ENCODE measurements at regions not wholly inside any gene's neighbourhood (a gene's known extent, or its start where the extent isn't known, plus 50 kb on each side); places are given as distances from the start of the nearest gene placed in this dataset.

DNA sequence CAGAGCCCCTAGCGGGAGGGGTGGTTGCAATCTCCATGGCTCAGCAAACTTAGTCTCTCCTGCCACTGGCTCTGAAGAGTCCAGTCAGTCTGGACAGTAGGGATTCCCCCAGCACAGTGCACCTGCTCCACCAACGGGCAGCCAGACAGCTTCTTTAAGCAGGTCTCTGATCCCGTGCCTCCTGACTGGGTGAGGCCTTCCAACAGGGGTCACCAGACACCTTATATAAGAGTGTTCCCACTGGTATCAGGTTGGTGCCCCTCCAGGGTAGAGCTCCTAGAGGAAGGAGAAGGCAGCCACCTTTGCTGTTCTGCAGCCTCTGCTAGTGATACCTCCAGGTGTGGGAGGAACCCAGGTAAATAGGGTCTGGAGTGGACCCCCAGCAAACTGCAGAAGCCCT, 1393.4 kb downstream of the STIM2 start:
- no peak overlapping the region for H3K27ac ChIP-seq (replicated peaks)
- H3K27me3 ChIP-seq (ENCODE audit: insufficient read depth, poor library complexity, severe bottlenecking): no peaks in the 10 kb centered on the region
- no peak for DNase-seq (ENCODE audit: low read depth in 1 of 2, low spot score in 1 of 2)
- no peak overlapping the region for H3K4me3 ChIP-seq (replicated peaks; ENCODE audit: insufficient read depth, low read length)
- TF ChIP-seq GABPA (IDR thresholded peaks at IDR 0.05; ENCODE audit: low read depth) (no peak), CTCF (IDR thresholded peaks at IDR 0.05; ENCODE audit: insufficient read depth, low read length) (no peak), POLR2AphosphoS5 (IDR thresholded peaks at IDR 0.05; ENCODE audit: low read depth) (no peak), REST (IDR thresholded peaks at IDR 0.05; ENCODE audit: insufficient replicate concordance, low read depth) (no peak), SPI1 (IDR thresholded peaks at IDR 0.05; ENCODE audit: borderline replicate concordance, low read depth) (no peak)

GRCh38 chr4:28256295-28256694, 1395.7 kb downstream of the STIM2 start:
- no peak for DNase-seq (ENCODE audit: low read depth in 1 of 2, low spot score in 1 of 2)
- Histone ChIP-seq H3K27me3 (ENCODE audit: insufficient read depth, poor library complexity, severe bottlenecking) (no peaks in the 10 kb centered on the region), H3K4me3 (replicated peaks; ENCODE audit: insufficient read depth, low read length) (no peak overlapping the region), H3K27ac (replicated peaks) (no peak overlapping the region)
- no peak for TF ChIP-seq GABPA (IDR thresholded peaks at IDR 0.05; ENCODE audit: low read depth)
- no peak for TF ChIP-seq SPI1 (IDR thresholded peaks at IDR 0.05; ENCODE audit: borderline replicate concordance, low read depth)
- TF ChIP-seq CTCF (IDR thresholded peaks at IDR 0.05; ENCODE audit: insufficient read depth, low read length): no peak
- no peak for TF ChIP-seq POLR2AphosphoS5 (IDR thresholded peaks at IDR 0.05; ENCODE audit: low read depth)
- no peak for TF ChIP-seq REST (IDR thresholded peaks at IDR 0.05; ENCODE audit: insufficient replicate concordance, low read depth)

DNA sequence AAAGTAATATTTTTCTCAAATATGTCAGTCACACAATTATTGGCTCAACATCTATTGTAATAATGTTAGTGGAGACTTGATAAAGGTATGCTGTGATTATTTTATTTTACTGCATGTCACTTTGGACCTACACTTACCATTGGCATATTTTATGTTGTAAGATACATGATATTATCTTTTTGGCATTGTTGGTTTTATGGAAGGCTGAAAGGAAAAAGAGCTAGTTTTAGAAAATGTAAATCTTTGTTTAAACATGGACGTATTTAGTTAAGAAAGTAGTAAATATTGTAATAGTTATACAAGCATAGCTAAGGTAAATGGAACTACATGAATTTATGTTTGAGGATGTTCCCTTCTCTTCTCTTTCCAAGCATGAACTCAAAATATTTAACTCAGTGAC, 1399.3 kb downstream of the STIM2 start:
- Histone ChIP-seq H3K4me3 (replicated peaks; ENCODE audit: insufficient read depth, low read length) (no peak overlapping the region), H3K27ac (replicated peaks) (no peak overlapping the region), H3K27me3 (ENCODE audit: insufficient read depth, poor library complexity, severe bottlenecking) (no peaks in the 10 kb centered on the region)
- no peak for DNase-seq (ENCODE audit: low read depth in 1 of 2, low spot score in 1 of 2)
- TF ChIP-seq POLR2AphosphoS5 (IDR thresholded peaks at IDR 0.05; ENCODE audit: low read depth) (no peak), CTCF (IDR thresholded peaks at IDR 0.05; ENCODE audit: insufficient read depth, low read length) (no peak), SPI1 (IDR thresholded peaks at IDR 0.05; ENCODE audit: borderline replicate concordance, low read depth) (no peak), REST (IDR thresholded peaks at IDR 0.05; ENCODE audit: insufficient replicate concordance, low read depth) (no peak), GABPA (IDR thresholded peaks at IDR 0.05; ENCODE audit: low read depth) (no peak)

All from HL-60 (cell line).